Neural crest cell (in vitro differentiated cells): ENCODE measurements at regions not wholly inside any gene's neighbourhood (a gene's known extent, or its start where the extent isn't known, plus 50 kb on each side); places are given as distances from the start of the nearest gene placed in this dataset.

Experiments used
- DNase-seq: peaks from one replicate; pipeline ENCODE4 v3.0.0; 2021; ENCODE audit warnings: low read depth, mixed read lengths, low spot score
- H3K27ac Mint-ChIP-seq: one replicate; pipeline ENCODE4 v1.8.0; 2021; ENCODE audit warnings: mild to moderate bottlenecking, mixed read lengths; ENCODE audit not compliant: unreplicated experiment
- H3K27me3 Mint-ChIP-seq: 2 replicates; pipeline ENCODE4 v1.8.0; 2021; ENCODE audit warnings: low read depth, mild to moderate bottlenecking, mixed read lengths
- H3K36me3 Mint-ChIP-seq: 2 replicates; pipeline ENCODE4 v1.8.0; 2021; ENCODE audit warnings: low read depth, mild to moderate bottlenecking, mixed read lengths
- H3K4me1 Mint-ChIP-seq: 2 replicates; pipeline ENCODE4 v1.8.0; 2021; ENCODE audit warnings: mixed read lengths
- H3K4me3 Mint-ChIP-seq: one replicate; pipeline ENCODE4 v1.8.0; 2021; ENCODE audit warnings: mild to moderate bottlenecking, mixed read lengths
- H3K9me3 Mint-ChIP-seq: 2 replicates; pipeline ENCODE4 v1.8.0; 2021; ENCODE audit warnings: mixed read lengths
- CTCF ChIP-seq: fragments of 200-600 bp; sonication (generic); conservative IDR thresholded peaks from 2 replicates; pipeline ENCODE4 v1.5.0; 2021; ENCODE audit warnings: antibody characterized with exemption, mild to moderate bottlenecking

- TF ChIP-seq CTCF = no peak
- H3K36me3 Mint-ChIP-seq = no peaks in the 10 kb centered on the region
- H3K4me3 Mint-ChIP-seq = no peak overlapping the region
- no peak for DNase-seq
- no peaks in the 10 kb centered on the region for H3K27me3 Mint-ChIP-seq
- no peaks in the 10 kb centered on the region for H3K4me1 Mint-ChIP-seq
- H3K9me3 Mint-ChIP-seq = no peaks in the 10 kb centered on the region
- no peak overlapping the region for H3K27ac Mint-ChIP-seq
Observed at GRCh38 chr2:30310371-30310770, 79.0 kb downstream of the LBH start.

- DNase-seq = no peak
- TF ChIP-seq CTCF = no peak
- H3K4me3 Mint-ChIP-seq = no peak overlapping the region
- H3K27me3 Mint-ChIP-seq = no peaks in the 10 kb centered on the region
- no peaks in the 10 kb centered on the region for H3K4me1 Mint-ChIP-seq
- no peaks in the 10 kb centered on the region for H3K9me3 Mint-ChIP-seq
- no peak overlapping the region for H3K27ac Mint-ChIP-seq
- no peaks in the 10 kb centered on the region for H3K36me3 Mint-ChIP-seq
Observed at GRCh38 chr2:30310955-30311354, 79.6 kb downstream of the LBH start.

GRCh38 chr2:30311711-30312110, 80.4 kb downstream of the LBH start:
- Mint-ChIP-seq H3K36me3 (no peaks in the 10 kb centered on the region), H3K27ac (no peak overlapping the region), H3K4me1 (no peaks in the 10 kb centered on the region), H3K27me3 (no peaks in the 10 kb centered on the region), H3K4me3 (no peak overlapping the region), H3K9me3 (no peaks in the 10 kb centered on the region)
- no peak for TF ChIP-seq CTCF
- no peak for DNase-seq

GRCh38 chr2:30312916-30313315, 81.6 kb downstream of the LBH start:
- Mint-ChIP-seq H3K4me1 (no peaks in the 10 kb centered on the region), H3K4me3 (no peak overlapping the region), H3K27me3 (no peaks in the 10 kb centered on the region), H3K36me3 (no peaks in the 10 kb centered on the region), H3K27ac (no peak overlapping the region), H3K9me3 (no peaks in the 10 kb centered on the region)
- no peak for DNase-seq
- TF ChIP-seq CTCF = no peak

- no peak for DNase-seq
- Mint-ChIP-seq H3K27ac (no peak overlapping the region), H3K4me3 (no peak overlapping the region), H3K9me3 (peaks cover 3% of the 10 kb centered on the region), H3K27me3 (no peaks in the 10 kb centered on the region), H3K4me1 (no peaks in the 10 kb centered on the region), H3K36me3 (no peaks in the 10 kb centered on the region)
- TF ChIP-seq CTCF = no peak
Observed at GRCh38 chr2:30314981-30315380, 83.6 kb downstream of the LBH start.
